GM23338 (cell line): ENCODE measurements at regions not wholly inside any gene's neighbourhood (a gene's known extent, or its start where the extent isn't known, plus 50 kb on each side); places are given as distances from the start of the nearest gene placed in this dataset.

Experiments
- ATAC-seq: fragments of 200-7000 bp; cut with Tn5 transposase; 3 replicates; pipeline ENCODE4 v1.9.1; 2020
- DNase-seq: peaks from one replicate; pipeline ENCODE4 v3.0.0-alpha.2; 2015; ENCODE audit warnings: low spot score
- H2AFZ ChIP-seq: fragments of 200-600 bp; sonication (generic); 2 replicates; pipeline ENCODE4 v1.8.0; 2016; ENCODE audit warnings: antibody characterized with exemption, mild to moderate bottlenecking, moderate library complexity
- H3F3A ChIP-seq: fragments of 200-600 bp; sonication (generic); replicated peaks from 2 replicates; pipeline ENCODE4 v1.8.0; 2017; ENCODE audit warnings: antibody characterized with exemption, mixed run types, low read depth
- H3K27ac ChIP-seq: fragments of 200-600 bp; sonication (generic); 2 replicates; pipeline ENCODE4 v1.6.1; 2016; ENCODE audit warnings: low read depth
- H3K27me3 ChIP-seq: fragments of 200-600 bp; sonication (generic); 2 replicates; pipeline ENCODE4 v1.8.0; 2016; ENCODE audit warnings: mild to moderate bottlenecking, mixed run types, moderate library complexity; ENCODE audit not compliant: insufficient read depth
- H3K36me3 ChIP-seq: fragments of 200-600 bp; sonication (generic); 2 replicates; pipeline ENCODE4 v1.8.0; 2016; ENCODE audit warnings: mild to moderate bottlenecking; ENCODE audit not compliant: insufficient read depth
- H3K4me1 ChIP-seq: fragments of 200-600 bp; sonication (generic); 2 replicates; pipeline ENCODE4 v1.8.0; 2016; ENCODE audit warnings: mild to moderate bottlenecking, moderate library complexity; ENCODE audit not compliant: insufficient read depth
- H3K4me2 ChIP-seq: fragments of 200-600 bp; sonication (generic); 2 replicates; pipeline ENCODE4 v1.7.1; 2017; ENCODE audit warnings: mixed run types
- H3K4me3 ChIP-seq: fragments of 200-600 bp; sonication (generic); 2 replicates; pipeline ENCODE4 v1.6.1; 2016; ENCODE audit warnings: mixed run types
- H3K79me2 ChIP-seq: fragments of 200-600 bp; sonication (generic); replicated peaks from 2 replicates; pipeline ENCODE4 v1.8.0; 2017; ENCODE audit warnings: mild to moderate bottlenecking; ENCODE audit not compliant: insufficient read depth
- H3K9me2 ChIP-seq: fragments of 200-600 bp; sonication (generic); 2 replicates; pipeline ENCODE4 v1.8.0; 2017; ENCODE audit not compliant: insufficient read depth
- H4K20me1 ChIP-seq: fragments of 200-600 bp; sonication (generic); replicated peaks from 2 replicates; pipeline ENCODE4 v1.8.0; 2017; ENCODE audit warnings: mild to moderate bottlenecking; ENCODE audit not compliant: insufficient read depth
- H3K27ac Mint-ChIP-seq: 2 replicates; pipeline ENCODE4 v1.8.0; 2020; ENCODE audit warnings: inconsistent platforms, mild to moderate bottlenecking, moderate library complexity, mixed read lengths
- H3K27me3 Mint-ChIP-seq: 3 replicates; pipeline ENCODE4 v1.8.0; 2022; ENCODE audit warnings: low read depth, mild to moderate bottlenecking, moderate library complexity, mixed read lengths, inconsistent platforms; ENCODE audit not compliant: insufficient read depth, poor library complexity
- H3K36me3 Mint-ChIP-seq: 3 replicates; pipeline ENCODE4 v1.8.0; 2021; ENCODE audit warnings: low read depth, mild to moderate bottlenecking, inconsistent platforms, moderate library complexity, mixed read lengths
- H3K4me1 Mint-ChIP-seq: 3 replicates; pipeline ENCODE4 v1.8.0; 2020; ENCODE audit warnings: mild to moderate bottlenecking, inconsistent platforms, mixed read lengths
- H3K4me3 Mint-ChIP-seq: 3 replicates; pipeline ENCODE4 v1.8.0; 2021; ENCODE audit warnings: moderate library complexity, mild to moderate bottlenecking, inconsistent platforms, mixed read lengths
- H3K9me3 Mint-ChIP-seq: 3 replicates; pipeline ENCODE4 v1.8.0; 2020; ENCODE audit warnings: moderate library complexity, mild to moderate bottlenecking, inconsistent platforms, mixed read lengths
- CREB1 ChIP-seq: fragments of 250-450 bp; sonication (Bioruptor Pico); IDR thresholded peaks from 2 replicates; pipeline ENCODE4 v1.5.0; 2020; ENCODE audit warnings: low read depth, mild to moderate bottlenecking, moderate library complexity
- CTCF ChIP-seq, 2 experiments: fragments of 200-600 bp in 1 of 2; sonication (generic) in 1 of 2; conservative IDR thresholded peaks; 2 replicates each; pipeline versions ENCODE4 v1.5.1 to v1.6.1; 2016 to 2017; ENCODE audit warnings: antibody characterized with exemption in 2 of 2, low read depth in 2 of 2, mild to moderate bottlenecking in 2 of 2, moderate library complexity in 1 of 2
- EZH2 ChIP-seq: fragments of 200-600 bp; sonication (generic); IDR thresholded peaks from one replicate; pipeline ENCODE4 v1.8.0; 2017; ENCODE audit warnings: antibody characterized with exemption, mild to moderate bottlenecking, low read depth; ENCODE audit not compliant: unreplicated experiment
- EZH2phosphoT487 ChIP-seq: fragments of 200-600 bp; sonication (generic); IDR thresholded peaks from one replicate; pipeline ENCODE4 v1.8.1; 2018; ENCODE audit warnings: antibody characterized with exemption; ENCODE audit not compliant: unreplicated experiment
- NANOG ChIP-seq: IDR thresholded peaks from 2 replicates; pipeline ENCODE4 v1.6.1; 2016; ENCODE audit warnings: antibody characterized with exemption, borderline replicate concordance
- STAT1 ChIP-seq: IDR thresholded peaks from one replicate; pipeline ENCODE4 v1.6.1; 2016; ENCODE audit warnings: antibody characterized with exemption; ENCODE audit not compliant: unreplicated experiment
- ZNF114 ChIP-seq: fragments of 250-450 bp; sonication (Bioruptor Pico); IDR thresholded peaks from 2 replicates; pipeline ENCODE4 v1.5.0; 2020; ENCODE audit warnings: mild to moderate bottlenecking, moderate library complexity
- ZNF462 ChIP-seq: fragments of 250-450 bp; sonication (Bioruptor Pico); IDR thresholded peaks from 2 replicates; pipeline ENCODE4 v1.5.0; 2020; ENCODE audit warnings: mild to moderate bottlenecking, moderate library complexity

DNA sequence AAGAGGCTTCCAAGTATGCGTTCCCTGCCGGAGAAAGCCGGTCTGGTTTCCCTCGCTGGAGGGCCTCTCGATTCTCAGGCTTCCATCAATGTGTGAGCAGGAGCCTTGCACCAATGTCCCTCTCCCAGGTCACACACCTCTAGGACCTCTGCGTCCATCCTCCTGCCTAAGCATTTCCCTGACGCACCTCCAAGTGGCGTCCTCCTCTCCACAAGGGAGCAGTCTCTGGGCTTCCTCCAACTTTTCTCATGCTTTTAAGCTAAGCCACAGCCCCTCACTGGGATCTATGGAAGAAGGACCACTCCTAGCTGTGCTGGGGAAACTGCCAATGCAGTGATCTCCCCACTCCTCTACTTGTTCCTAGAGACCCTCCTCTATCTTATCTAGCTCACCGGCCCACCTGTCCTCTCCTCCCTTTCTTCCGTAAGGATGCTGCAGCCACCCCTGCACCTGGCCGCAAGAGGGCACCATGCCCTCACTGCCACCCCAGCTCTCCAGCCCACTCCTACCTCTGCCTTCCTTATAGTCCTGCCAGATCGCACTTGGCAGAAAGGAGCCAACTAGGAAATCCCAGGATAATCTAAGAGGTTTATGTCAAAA lies 258.7 kb downstream of the LRFN2 start:
- Histone ChIP-seq H2AFZ (peak overlapping the region; percentile 68; the same call in 1 of the 2 replicates), H3K79me2 (no peaks in the 10 kb centered on the region), H3K27ac (peak overlapping the region; percentile 70; the same call in 1 of the 2 replicates), H3K4me3 (peak overlapping the region; percentile 26; the same call in 1 of the 2 replicates), H3K36me3 (no peaks in the 10 kb centered on the region), H4K20me1 (no peaks in the 10 kb centered on the region), H3K4me2 (peak overlapping the region; percentile 66), H3F3A (peaks cover 17% of the 10 kb centered on the region; the same call in 1 of the 2 replicates), H3K27me3 (no peaks in the 10 kb centered on the region), H3K9me2 (peaks cover 8% of the 10 kb centered on the region), H3K4me1 (peaks cover 38% of the 10 kb centered on the region)
- Mint-ChIP-seq H3K4me3 (peak overlapping the region; percentile 49; the same call in 2 of the 3 replicates), H3K27ac (peak overlapping the region; percentile 87), H3K9me3 (no peaks in the 10 kb centered on the region), H3K36me3 (no peaks in the 10 kb centered on the region), H3K27me3 (peaks cover 6% of the 10 kb centered on the region), H3K4me1 (peaks cover 61% of the 10 kb centered on the region)
- peak; percentile 91 for DNase-seq
- TF ChIP-seq CREB1: no peak
- no peak for TF ChIP-seq EZH2phosphoT487
- TF ChIP-seq ZNF114 (CRISPR knock-in tag): 0 out of 2 replicates have a peak, but pooled peaks have one; percentile 5
- TF ChIP-seq EZH2: no peak
- no peak for TF ChIP-seq STAT1
- TF ChIP-seq ZNF462 (CRISPR knock-in tag): peak; percentile 10; the same call in 1 of the 2 replicates
- TF ChIP-seq CTCF (conservative IDR thresholded peaks at IDR 0.05; ENCODE audit: low read depth in 2 of 2): peak; percentile 96 to 99
- TF ChIP-seq NANOG: no peak
- ATAC-seq: peak; percentile 87
